Activated CD8-positive, alpha-beta memory T cell treated with anti-CD3 and anti-CD28 coated beads, Interleukin-2, amount 50 U/mL, for 4 hours (primary cell): ENCODE measurements at regions not wholly inside any gene's neighbourhood (a gene's known extent, or its start where the extent isn't known, plus 50 kb on each side); places are given as distances from the start of the nearest gene placed in this dataset.

ENCODE experiments used
- DNase-seq: peaks from one replicate; pipeline ENCODE4 v3.0.0-alpha.2; 2020

DNA sequence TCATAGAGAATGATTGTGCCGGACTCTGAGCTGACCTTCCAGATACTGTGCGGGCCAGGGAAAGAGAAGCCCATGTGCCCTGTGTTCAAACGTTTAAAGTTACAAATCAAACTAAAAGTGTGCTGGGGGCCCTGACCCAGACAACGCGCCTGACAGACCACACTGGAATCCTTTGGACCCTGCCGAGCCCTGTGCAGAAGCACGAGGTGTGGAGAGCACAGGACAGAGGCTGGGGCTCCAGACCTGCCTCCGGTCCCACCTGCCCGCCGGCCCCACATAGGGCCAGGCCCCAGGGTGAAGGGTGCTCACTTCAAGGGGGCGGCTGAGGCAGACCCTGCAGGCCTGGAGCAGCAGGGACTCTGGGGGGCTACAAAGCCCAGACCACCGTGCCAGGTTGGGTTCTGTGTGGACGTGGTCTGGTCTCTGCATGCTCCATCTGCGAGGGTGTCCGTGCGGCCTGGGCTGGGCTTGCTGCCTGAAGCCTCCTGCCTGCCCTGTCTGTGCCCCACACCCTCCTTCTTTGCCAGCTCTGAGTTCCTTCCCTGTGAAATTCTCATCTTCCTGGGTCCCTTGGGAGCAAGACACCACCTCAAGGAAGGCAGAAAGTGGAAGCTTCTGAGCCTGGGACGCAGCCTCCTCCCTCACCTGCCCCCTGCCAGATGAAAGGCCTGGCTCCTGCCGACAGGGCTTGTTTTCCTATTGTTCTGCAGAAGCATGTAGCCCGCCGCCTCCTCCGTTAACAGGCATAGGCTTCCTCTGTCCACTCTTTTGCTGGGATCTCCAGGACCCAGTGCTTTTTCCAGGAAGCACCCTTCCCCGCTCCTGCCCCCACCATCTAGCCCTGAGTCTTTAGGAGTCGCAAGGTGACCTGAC is 186.2 kb downstream of the ERMARD start:
- no peak for DNase-seq

DNA sequence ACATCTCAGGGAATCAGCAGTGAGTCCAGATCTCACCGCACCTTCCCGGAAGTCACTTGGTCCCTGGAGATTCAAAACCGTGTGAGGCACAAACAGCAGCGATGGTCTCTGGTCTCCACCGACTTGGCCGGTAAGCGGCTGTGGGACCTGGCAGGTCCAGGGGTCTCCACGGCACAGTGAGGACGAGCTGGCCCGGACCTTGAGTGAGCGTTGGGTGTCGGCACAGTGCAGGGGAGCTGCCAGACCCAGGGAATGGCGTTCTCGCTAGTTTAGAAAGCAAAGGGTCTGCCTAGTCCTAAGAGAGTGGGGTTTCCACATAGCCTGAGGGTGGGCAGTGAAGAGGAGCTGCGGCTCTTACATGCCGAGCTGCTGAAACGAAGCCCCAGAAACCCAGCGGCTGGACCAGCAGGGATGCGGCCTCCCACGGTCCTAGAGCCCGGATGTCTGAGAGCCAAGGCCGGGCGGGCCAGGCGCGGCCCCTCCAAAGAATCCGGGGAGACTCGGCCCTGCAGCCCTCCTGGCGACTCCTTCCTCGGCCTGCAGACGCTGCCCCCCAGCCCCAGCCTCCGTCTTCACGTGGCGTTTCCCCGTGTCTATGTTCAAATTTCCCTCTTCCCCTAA is 185.0 kb downstream of the ERMARD start:
- no peak for DNase-seq

DNA sequence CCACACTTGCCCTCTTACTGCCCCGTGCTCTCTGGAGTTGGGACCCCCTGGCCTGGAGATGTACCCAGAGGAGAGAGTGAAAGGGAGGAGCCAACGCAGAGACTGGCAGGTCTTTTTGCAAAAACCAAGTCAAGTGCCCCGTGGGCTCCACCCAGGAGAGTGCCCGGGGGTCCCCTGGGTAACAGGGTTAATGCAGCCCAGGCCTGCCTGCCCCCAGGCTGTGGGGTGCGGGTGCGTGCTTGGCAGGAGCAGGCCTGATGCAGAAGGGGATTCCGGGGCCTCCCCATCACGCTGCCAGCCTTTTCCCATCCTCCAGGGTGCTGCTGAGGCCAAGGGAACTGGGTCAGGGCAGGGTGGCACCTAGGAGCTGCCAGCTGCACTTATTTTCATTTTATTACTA is 184.4 kb downstream of the ERMARD start:
- DNase-seq: no peak

DNA sequence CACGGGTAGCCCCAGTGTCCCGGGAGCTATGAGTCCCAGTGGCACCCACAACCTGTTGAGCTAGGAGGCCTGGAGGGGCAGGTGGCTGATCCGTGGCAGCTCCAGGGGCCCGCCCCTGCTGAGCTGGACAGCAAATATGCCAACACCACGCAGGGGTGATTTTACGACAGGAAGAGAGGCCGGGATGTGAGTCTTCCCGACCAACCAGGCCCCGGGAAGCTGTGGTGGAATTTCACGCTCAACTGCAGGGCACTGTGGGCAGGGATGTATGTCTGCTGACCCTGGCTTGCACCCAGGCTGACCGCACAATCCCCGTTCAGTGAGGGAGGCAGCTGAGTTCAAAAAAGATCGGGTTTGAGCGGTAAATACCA is 183.9 kb downstream of the ERMARD start:
- no peak for DNase-seq

DNA sequence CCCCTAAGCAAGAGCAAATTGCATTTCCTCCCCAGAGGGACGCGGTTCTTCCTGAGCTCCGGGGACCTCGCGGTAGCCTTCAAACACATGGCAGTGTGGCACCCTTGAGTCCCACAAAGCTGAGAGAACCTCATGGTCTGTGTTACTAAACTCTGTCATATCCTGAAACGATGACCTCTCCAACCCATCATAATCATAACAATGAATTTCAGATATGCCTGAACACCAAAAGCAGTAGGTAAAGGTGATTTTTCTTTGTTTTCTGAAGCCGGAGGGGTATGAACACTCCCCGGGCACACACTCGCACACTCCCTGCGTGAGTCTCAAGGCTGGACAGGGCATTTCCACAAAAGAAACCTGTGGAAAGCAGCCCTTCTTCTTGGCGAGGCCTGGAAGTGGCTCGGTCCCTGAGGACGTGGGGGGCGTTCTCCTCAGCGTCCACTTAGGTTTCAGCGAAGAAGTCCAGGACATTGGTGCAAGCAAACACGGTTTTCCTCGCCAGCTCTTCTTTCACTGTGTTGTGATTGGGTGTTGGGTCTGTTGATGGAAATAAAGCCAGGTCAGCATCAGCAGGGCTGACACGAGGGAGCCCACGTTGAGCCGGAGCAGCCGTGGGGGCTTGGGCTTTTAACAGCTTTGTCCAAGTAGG is 183.4 kb downstream of the ERMARD start:
- DNase-seq: no peak

DNA sequence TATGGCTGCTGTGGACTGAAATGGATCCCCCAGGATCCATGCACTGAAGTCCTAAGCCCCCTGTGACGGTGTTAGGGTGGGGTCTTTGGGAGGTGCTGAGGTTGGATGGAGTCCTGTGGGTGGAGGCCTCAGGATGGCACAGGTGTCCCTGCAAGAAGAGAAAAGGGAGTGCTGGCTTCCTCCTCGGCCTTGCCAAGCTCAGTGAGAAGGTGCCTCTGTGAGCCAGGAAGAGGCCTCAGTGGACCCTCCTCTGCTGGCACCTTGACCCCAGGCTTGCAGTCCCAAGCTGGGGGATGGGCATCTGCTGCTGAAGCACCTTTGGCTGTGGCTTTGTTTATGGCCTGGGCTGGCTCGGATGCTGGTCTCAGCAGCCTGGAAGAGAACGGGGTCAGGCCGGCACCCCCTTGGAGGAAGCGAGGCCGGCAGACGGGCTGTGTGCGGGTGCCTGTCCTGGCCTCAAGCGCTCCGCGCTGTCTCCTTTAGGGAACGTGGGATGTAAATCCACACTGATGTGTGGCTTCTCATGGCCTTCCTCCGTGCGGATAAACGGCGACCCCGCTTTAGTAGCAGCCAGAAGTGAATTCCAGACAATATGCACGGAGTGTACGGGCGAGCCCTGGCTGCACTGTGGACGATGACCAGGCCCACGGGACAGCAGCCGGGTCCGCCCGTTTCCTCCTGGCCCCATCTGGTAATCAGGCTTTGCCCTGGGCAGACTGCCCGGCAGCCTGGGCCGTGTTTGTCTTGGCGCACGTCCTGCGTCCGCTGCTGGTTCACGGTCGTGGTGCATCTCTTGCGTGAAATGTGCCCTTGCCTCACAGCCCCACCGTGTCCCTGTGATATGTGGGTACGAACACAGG is 182.6 kb downstream of the ERMARD start:
- no peak for DNase-seq

DNA sequence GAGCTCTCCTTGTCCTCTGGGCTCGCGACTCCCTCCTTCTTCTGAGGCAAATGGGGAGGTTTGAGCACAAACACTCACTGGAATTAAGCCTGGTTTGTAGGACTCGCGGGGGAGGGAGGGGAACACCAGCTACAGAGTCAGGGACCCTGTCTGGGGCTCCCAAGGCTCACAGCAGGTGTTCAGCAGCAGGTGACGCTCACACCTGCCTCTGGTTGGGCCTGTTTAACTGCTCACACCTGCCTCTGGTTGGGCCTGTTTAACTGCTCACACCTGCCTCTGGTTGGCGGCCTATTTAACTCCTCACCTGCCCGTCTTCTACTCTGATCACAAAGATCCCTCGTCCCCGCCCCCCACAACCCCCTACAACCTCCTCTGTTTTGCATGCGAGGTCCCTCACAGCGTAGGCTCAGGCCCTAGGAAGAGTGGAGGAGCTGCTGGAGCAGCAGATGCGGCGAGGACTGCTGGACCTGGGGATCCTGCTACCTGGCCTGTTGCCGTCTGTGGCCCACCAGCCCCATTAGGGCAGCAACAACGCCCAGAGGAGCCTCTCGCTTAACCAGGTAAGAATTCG is 181.9 kb downstream of the ERMARD start:
- no peak for DNase-seq

DNA sequence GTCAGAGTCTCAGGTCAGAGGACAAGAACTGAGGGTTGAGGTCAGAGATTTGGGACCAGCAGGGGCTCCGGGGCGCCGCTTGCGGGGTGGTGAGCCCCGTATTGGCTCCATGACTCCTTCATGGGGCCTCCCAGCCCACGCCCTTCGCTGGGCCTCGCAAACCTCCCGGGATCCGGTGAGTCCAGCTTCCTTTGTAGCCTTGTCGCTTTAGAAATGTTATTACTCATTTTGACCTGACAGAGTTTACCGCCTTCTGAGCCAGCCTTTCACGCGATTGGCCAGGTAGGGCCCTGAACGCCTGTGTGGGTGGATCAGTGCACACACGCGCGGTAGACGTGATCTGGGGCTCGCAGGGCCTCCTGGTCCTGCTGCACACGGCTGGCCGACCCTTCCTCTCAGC is 181.1 kb downstream of the ERMARD start:
- no peak for DNase-seq

DNA sequence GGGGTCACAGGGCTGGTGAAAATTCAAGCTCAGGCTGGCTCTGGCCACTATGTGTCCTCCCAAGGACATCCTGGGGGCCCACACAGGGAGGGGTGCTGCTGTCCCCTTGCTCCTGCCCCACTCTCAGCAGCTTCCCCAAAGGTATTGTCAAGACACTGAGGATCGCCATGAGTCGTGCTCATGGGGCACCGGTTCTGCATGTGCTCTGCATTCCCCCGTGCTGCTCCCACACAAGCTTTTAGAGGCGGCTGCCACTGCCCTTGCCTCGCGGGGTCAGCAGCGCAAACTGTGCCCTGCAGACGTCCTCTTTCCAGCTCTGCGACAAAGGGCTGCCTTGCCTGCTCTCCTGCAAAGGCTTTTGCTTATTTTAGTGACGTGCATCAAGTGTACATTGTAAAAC is 179.8 kb downstream of the ERMARD start:
- no peak for DNase-seq

DNA sequence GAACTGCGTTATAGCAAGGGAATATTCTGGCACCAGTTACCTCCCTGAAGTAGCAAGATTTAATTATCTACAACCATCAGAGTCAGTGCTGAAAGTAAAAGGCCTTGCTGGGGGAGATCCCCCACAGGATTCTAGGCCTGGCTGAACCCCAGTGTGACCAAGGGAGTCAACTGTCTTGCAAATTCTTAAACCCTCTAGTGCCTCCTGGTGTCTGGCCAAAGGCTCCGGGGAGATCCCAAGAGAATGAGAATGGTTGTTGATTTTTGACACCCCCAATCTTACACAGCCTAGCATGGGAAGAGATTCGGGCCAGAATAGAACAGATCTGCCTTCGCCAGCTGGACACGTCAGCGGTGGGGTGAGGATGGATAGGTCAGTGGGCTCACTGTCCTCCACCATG is 179.4 kb downstream of the ERMARD start:
- DNase-seq: no peak

DNA sequence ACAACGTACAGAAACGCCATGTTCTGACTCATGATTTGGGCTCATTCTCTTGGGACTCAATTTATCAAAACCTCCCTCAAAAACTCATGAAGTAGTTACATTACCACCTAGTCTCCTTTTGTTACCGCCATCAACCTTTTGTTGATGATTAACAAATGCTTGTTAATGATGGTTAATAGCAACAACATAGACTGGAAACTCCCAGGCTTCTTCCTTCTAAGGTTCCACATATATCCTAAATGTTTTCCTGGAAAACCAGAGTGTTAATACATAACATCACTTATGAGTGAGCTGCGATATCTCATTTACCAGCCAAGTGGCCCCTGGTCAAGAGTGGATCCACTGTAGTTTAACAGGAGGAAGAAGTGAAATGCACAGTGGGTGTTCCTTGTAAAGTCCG is 176.3 kb downstream of the ERMARD start:
- DNase-seq: no peak

DNA sequence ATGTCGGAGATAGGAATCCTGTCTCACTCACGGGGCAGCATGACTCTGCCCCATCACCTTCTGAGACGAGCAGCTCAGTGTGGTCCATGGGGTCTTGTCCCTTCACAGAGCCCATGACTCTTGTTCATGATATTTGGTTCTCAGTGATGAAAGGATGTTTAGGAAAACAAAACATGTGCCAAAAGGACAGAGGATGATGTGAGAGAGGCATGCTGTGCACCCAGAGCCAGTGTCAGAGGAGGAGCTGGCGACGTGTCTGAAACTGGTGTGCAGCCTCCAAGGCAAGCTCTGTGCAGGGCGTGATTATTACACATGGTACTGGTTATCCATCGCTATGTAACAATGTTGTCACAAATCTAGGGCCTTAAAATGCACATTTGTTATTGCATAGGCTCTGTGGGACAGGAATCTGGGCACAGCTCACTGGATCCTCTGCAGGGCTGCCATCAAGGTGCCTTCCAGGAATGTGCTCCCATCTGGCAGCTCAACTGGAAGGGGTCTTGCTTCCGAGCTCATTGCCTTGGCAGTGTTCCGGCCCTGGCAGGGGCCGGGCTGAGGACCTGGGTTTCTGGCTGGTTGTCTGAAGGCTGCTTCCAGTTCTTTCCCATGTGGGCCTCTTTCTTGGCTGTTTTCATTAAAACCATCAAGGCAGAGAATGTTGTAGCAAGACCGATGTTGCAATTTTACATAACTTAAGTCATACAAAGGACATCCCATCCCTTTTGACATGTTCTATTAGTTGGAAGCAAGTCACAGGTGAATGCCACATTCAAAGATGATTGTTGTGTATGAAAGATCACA is 175.4 kb downstream of the ERMARD start:
- DNase-seq: no peak

DNA sequence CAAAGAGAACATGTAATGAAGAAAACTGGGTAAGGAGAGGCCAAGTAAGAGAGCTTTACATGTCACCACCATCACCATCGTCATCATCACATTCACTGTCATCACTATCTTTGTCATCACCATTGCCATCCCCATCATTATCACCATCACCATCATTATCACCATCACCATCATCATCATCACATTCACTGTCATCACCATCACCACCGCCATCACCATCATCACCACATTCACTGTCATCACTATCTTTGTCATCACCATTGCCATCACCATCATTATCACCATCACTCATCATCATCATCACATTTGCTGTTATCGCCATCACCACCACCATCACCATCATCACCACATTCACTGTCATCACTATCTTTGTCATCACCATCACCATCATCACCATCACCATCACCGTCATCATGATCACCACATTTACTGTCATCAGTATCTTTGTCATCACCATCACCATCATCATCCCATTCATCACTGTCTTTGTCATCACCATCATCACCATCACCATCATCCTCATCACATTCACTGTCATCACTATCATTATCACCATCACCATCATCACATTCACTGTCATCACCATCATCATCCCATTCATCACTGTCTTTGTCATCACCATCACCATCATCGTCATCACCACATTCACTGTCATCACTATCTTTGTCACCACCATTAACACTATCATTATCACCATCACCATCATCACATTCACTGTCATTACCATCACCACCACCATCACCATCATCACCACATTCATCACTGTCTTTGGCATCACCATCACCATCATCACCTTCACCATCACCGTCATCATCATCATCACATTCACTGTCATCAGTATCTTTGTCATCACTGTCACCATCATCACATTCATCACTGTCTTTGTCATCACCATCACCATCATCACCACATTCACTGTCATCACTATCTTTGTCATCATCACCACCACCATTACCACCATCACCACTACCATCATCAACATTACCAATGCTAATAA is 172.3 kb downstream of the ERMARD start:
- DNase-seq: no peak

DNA sequence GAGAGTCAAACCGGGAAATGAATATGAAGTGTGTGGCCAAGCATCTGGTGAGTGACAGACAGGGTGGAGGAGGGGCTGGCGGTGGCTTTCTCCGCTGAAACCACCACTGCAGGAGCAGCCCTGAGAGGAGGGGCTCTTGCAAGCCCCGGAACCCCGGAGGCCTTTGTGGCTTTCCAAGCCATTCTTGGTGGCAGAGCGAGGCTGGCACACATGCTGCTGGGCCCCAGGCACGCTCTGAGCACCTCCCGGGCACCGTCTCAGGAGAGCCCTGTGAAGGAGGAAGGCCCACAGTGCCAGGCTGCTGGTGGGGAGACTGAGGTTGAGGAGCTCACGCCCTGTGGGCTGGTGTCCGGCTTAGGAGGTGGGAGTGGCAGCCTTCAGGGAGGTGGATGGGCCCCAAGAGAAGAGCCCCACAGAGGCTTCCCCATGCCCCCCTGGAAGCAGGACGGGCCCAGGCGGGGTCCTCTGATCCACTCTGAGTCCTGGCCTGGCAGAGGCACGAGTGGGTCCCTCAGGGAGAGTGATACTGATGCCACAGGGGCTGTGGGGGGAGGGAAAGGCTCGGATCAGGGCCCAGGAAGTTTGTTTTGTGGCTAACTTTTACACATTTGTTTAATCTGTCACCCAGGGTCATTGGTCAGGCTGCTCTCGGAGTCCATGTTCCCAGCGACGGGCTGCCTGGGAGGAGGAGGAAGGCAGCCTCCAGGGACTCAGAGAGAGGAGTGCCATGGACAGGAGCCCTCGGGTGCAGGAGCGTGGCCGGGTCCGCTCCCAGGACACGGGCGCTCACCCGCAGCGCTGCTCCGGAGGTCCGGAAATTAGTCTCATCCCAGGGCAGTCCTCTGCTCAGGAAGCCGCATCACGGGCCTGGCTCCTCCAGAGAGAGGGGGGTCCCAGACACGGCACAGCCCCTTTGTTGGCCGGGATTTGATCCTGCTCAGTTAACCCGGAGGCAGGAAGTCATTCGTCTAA is 170.7 kb downstream of the ERMARD start:
- no peak for DNase-seq

DNA sequence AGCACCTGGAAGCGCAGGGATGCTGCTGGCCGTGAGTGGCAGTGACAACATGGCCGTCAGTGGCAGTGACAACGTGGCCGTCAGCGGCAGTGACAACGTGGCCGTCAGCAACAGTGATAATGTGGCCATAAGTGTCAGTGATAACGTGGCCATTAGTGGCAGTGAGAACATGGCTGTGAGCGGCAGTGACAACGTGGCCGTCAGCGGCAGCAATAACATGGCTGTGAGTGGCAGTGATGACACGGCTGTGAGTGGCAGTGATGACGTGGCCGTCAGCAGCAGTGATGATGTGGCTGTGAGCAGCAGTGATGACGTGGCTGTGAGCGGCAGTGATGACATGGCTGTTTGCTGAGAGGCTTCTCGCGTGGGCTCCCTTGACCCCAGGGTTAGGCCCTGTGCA is 169.8 kb downstream of the ERMARD start:
- DNase-seq: no peak

DNA sequence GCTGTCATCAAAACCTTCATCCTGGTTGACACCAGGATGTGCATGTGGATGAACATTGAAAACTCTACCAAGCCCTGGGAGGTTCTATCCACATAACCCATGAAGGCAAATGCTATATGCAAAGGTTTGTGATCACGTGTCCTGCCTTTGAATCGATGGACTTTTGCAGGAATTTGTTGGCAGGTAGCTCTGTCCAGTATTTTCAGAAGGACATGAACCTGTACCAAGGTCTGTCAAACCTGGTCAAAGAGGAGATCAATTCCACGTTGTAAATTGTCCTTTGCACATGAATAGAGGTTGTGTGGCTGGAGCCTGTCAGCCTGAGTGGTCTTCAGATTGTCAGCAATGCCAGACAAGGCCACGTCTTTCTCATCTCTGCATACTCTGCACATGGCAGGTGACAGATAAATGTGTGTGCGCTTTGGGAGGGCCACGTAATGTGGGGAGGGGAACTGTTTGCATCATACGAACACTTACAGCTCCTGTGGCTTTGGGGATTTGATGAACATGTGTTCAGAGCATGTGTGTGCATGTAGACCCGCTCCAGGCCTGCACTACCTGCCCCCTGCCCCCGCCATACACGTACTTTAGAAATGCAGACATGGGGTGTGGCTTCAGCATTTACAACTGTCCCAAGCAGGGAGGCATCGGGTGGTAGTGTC is 169.1 kb downstream of the ERMARD start:
- DNase-seq: no peak

DNA sequence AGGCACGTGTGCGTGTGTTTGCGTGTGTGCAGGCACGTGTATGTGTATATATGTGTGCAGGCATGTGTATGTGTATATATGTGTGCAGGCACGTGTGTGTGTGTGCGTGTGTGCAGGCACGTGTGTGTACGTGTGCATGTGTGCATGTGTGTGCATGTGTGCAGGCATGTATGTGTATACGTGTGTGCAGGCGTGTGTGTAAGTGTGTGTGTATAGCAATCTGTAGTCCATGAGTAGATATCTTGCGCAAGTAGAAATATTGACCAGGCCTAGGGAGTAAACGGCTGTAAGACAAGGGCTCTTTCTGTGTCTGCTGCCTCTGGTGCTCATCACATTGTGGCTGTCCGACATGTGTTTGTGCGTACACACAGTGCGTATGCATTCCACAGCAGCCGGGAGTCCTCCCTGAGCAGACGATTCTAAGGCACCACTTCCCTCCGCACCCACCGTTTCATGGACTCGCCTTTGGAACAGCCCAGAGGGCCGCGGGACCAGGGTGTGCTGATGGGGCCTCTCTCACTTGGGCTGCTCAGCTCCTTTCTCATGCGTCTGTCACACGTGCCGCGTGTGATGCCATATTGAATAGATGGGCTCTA is 167.6 kb downstream of the ERMARD start:
- no peak for DNase-seq

DNA sequence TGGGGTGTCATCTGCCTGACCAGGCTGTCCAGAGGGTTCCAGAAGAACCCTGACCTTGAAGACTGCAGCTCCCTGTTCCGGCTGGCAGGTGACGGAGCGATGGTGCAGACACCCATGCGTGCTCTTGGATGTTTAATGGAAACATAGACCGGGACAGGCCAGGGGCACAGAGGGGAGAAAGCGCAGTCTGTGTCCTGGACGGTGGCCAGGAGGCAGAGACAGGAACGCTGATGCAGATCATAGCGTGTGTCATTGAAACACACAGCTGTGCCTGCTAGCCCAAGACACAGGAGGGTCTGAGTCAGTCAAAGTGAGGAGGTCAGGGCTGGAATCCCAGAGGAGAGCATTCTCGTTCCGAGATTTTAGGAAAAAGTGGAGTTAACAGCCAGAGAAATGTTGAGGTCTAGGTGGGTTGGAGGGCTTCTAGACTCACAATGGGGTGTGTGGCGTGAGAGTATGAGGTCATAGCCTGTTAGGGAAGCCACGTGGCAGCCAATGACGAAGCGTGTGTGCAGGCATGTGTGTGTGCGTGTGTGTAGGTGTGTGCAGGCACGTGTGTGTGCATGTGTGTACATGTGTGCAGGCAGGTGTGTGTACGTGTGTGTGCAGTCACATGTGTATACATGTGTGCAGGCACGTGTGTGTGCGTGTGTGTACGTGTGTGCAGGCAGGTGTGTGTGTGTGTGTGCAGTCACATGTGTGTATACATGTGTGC is 167.0 kb downstream of the ERMARD start:
- DNase-seq: no peak
